ENCODE measurements at regions not wholly inside any gene's neighbourhood (a gene's known extent, or its start where the extent isn't known, plus 50 kb on each side); places are given as distances from the start of the nearest gene placed in this dataset.

DNA sequence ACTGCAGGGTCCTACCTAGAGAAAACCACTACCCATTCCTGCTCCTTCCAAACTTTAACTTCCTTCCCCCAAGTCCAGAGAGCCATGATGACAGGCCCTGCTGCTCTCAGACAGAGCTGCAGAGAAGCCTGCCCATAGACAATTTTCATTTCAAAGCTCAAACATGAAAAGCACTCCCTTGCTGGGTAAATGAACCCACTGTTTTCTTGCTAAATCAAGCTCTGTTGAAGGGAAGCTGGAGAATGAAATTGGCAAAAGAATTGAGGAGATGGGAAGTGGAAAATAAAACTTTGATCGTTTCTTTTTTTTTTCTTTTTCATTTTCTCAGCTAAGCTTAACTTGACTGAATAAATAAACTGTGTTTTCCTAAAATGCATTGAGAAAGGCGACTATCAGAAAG, 331.1 kb upstream of the CPEB2 start:
- no peaks in the 10 kb centered on the region for H3K4me1 ChIP-seq (ENCODE audit: control insufficient read depth, low read length)
- no peak overlapping the region for H3K4me2 ChIP-seq (ENCODE audit: low read length)
- H3F3A ChIP-seq (ENCODE audit: control insufficient read depth, insufficient read depth) = no peaks in the 10 kb centered on the region
- no peak overlapping the region for H3K27ac ChIP-seq (ENCODE audit: low read depth, low read length)
- no peaks in the 10 kb centered on the region for H3K36me3 ChIP-seq (ENCODE audit: control insufficient read depth, low read length)
- H3K9me2 ChIP-seq (replicated peaks; ENCODE audit: control insufficient read depth, low read length) = no peaks in the 10 kb centered on the region
- H3K9me3 ChIP-seq (ENCODE audit: control insufficient read depth, insufficient read depth, low read length) = no peaks in the 10 kb centered on the region
- H3K27me3 ChIP-seq (ENCODE audit: control insufficient read depth, low read length) = no peaks in the 10 kb centered on the region
- H3K4me3 ChIP-seq (ENCODE audit: low read length) = no peak overlapping the region
- no peaks in the 10 kb centered on the region for H4K20me1 ChIP-seq (ENCODE audit: control insufficient read depth, insufficient read depth, low read depth, low read length)
- no peaks in the 10 kb centered on the region for H3K79me2 ChIP-seq (ENCODE audit: control insufficient read depth, low read length)
- TF ChIP-seq, protein P1, sequence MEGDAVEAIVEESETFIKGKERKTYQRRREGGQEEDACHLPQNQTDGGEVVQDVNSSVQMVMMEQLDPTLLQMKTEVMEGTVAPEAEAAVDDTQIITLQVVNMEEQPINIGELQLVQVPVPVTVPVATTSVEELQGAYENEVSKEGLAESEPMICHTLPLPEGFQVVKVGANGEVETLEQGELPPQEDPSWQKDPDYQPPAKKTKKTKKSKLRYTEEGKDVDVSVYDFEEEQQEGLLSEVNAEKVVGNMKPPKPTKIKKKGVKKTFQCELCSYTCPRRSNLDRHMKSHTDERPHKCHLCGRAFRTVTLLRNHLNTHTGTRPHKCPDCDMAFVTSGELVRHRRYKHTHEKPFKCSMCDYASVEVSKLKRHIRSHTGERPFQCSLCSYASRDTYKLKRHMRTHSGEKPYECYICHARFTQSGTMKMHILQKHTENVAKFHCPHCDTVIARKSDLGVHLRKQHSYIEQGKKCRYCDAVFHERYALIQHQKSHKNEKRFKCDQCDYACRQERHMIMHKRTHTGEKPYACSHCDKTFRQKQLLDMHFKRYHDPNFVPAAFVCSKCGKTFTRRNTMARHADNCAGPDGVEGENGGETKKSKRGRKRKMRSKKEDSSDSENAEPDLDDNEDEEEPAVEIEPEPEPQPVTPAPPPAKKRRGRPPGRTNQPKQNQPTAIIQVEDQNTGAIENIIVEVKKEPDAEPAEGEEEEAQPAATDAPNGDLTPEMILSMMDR (IDR thresholded peaks at IDR 0.05; ENCODE audit: low read depth, low read length, poor library complexity, severe bottlenecking) = no peak
- TF ChIP-seq EZH2phosphoT487 (IDR thresholded peaks at IDR 0.05; ENCODE audit: borderline replicate concordance, low read length) = no peak

DNA sequence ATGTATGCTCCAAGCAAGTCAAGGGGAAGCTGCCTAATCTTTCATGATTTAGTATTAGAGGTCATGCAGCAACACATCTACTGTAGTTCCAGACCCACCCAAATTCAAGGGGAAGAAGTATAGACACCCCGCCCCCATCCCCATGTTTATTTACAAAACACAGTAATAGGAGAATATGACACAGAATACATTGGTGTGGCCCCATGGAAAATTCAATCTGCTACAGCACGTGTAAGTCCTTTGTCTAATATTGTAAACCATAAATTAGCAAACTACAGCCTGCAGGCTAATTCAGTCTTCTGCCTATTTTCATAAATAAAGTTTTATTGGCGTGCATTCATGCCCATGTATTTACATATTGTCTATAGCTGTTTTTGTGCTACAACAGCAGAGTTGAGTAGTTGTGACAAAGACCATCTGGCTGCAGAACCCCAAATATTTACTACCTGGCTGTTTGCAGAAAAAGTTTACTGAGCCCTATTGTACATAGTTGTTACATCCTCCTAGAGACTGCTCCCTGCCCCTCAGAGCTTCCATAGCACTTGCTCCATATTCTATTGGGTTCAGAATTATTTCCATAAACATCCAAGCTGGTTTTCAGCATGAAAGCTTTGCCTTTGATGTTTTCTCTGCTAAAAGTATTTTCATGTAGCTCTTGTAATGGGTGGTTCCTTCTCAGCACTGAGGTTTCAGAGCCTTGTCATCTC, 326.8 kb upstream of the CPEB2 start:
- H3F3A ChIP-seq (ENCODE audit: control insufficient read depth, insufficient read depth) = no peaks in the 10 kb centered on the region
- TF ChIP-seq, protein P1 (IDR thresholded peaks at IDR 0.05; ENCODE audit: low read depth, low read length, poor library complexity, severe bottlenecking) = no peak
- no peak for TF ChIP-seq EZH2phosphoT487 (IDR thresholded peaks at IDR 0.05; ENCODE audit: borderline replicate concordance, low read length)

DNA sequence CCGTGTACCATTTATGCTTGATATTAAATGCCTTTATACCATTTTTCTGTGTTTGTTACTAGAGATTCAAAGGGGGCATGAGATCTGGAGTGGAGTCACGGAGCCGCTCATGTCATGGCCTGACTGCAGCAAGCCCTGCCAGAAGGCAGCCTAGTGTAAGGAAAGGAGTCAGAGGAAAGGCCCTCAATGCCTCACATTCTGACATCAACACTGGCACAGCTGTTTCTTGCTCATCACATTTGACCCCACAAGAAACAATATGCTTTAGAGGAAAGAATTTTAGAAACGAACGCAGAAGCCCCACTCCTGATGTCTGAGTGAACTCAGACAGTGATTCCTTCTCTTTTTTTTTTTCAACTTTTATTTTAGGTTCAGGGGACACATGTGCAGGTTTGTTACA, 322.4 kb upstream of the CPEB2 start:
- no peak overlapping the region for H3K4me3 ChIP-seq (ENCODE audit: low read length)
- H3K4me2 ChIP-seq (ENCODE audit: low read length) = no peak overlapping the region
- no peaks in the 10 kb centered on the region; the same call in 1 of the 2 replicates for H3K9me2 ChIP-seq (replicated peaks; ENCODE audit: control insufficient read depth, low read length)
- H3F3A ChIP-seq (ENCODE audit: control insufficient read depth, insufficient read depth) = no peaks in the 10 kb centered on the region
- TF ChIP-seq EZH2phosphoT487 (IDR thresholded peaks at IDR 0.05; ENCODE audit: borderline replicate concordance, low read length) = no peak
- TF ChIP-seq, protein P1 (IDR thresholded peaks at IDR 0.05; ENCODE audit: low read depth, low read length, poor library complexity, severe bottlenecking) = no peak
- H4K20me1 ChIP-seq (ENCODE audit: control insufficient read depth, insufficient read depth, low read depth, low read length) = no peaks in the 10 kb centered on the region
- H3K36me3 ChIP-seq (ENCODE audit: control insufficient read depth, low read length) = no peaks in the 10 kb centered on the region
- H3K27me3 ChIP-seq (ENCODE audit: control insufficient read depth, low read length) = no peaks in the 10 kb centered on the region
- no peaks in the 10 kb centered on the region for H3K4me1 ChIP-seq (ENCODE audit: control insufficient read depth, low read length)
- H3K27ac ChIP-seq (ENCODE audit: low read depth, low read length) = no peak overlapping the region
- H3K9me3 ChIP-seq (ENCODE audit: control insufficient read depth, insufficient read depth, low read length) = no peaks in the 10 kb centered on the region
- no peaks in the 10 kb centered on the region for H3K79me2 ChIP-seq (ENCODE audit: control insufficient read depth, low read length)

More for the DNA sequence above, 326.8 kb upstream of the CPEB2 start:
- H3K4me1 ChIP-seq (ENCODE audit: control insufficient read depth, low read length) = no peaks in the 10 kb centered on the region
- no peaks in the 10 kb centered on the region for H3K36me3 ChIP-seq (ENCODE audit: control insufficient read depth, low read length)
- no peaks in the 10 kb centered on the region for H3K9me3 ChIP-seq (ENCODE audit: control insufficient read depth, insufficient read depth, low read length)
- H3K27me3 ChIP-seq (ENCODE audit: control insufficient read depth, low read length) = no peaks in the 10 kb centered on the region
- no peak overlapping the region for H3K27ac ChIP-seq (ENCODE audit: low read depth, low read length)
- H3K79me2 ChIP-seq (ENCODE audit: control insufficient read depth, low read length) = no peaks in the 10 kb centered on the region
- no peaks in the 10 kb centered on the region; the same call in 1 of the 2 replicates for H3K9me2 ChIP-seq (replicated peaks; ENCODE audit: control insufficient read depth, low read length)
- H3K4me2 ChIP-seq (ENCODE audit: low read length) = no peak overlapping the region
- H4K20me1 ChIP-seq (ENCODE audit: control insufficient read depth, insufficient read depth, low read depth, low read length) = no peaks in the 10 kb centered on the region
- no peak overlapping the region for H3K4me3 ChIP-seq (ENCODE audit: low read length)

All from DOHH2 (cell line).